Spleen (tissue), 11 donors: ENCODE measurements at regions not wholly inside any gene's neighbourhood (a gene's known extent, or its start where the extent isn't known, plus 50 kb on each side); places are given as distances from the start of the nearest gene placed in this dataset.
"Not testable (repeated sequence)": the region's sequence is repeated elsewhere in the genome, so short reads cannot be mapped to it uniquely, and the experiment has no call there.

Experiments
- DNase-seq: peaks from one replicate; pipeline ENCODE4 v3.0.0-alpha.2; 2020
- H3K27ac ChIP-seq, 8 donors: fragments of 200-600 bp; sonication (generic) in 7 of 8; 1 replicate in 4 of 8; 2 replicates in 4 of 8; pipeline versions ENCODE4 v1.5.0 to v1.8.0; 2016 to 2021; ENCODE audit warnings: inconsistent platforms in 4 of 8, mild to moderate bottlenecking in 4 of 8, moderate library complexity in 1 of 8
- H3K27me3 ChIP-seq, 7 donors: fragments of 200-600 bp; sonication (generic) in 6 of 7; replicated peaks in 1 of 7; 1 replicate in 4 of 7; 2 replicates in 3 of 7; pipeline versions ENCODE4 v1.5.0 to v1.8.0; 2016 to 2021; ENCODE audit warnings: inconsistent platforms in 3 of 7, mild to moderate bottlenecking in 1 of 7
- H3K36me3 ChIP-seq, 6 donors: fragments of 200-600 bp; sonication (generic) in 5 of 6; 1 replicate in 4 of 6; 2 replicates in 2 of 6; pipeline versions ENCODE4 v1.5.0 to v1.8.0; 2016 to 2021; ENCODE audit warnings: inconsistent platforms in 2 of 6
- H3K4me1 ChIP-seq, 6 donors: fragments of 200-600 bp; sonication (generic) in 5 of 6; 1 replicate in 3 of 6; 2 replicates in 3 of 6; pipeline versions ENCODE4 v1.5.0 to v1.8.0; 2016 to 2021; ENCODE audit warnings: inconsistent platforms in 3 of 6
- H3K4me3 ChIP-seq, 8 donors: fragments of 200-600 bp; sonication (generic) in 7 of 8; 1 replicate in 4 of 8; 2 replicates in 4 of 8; pipeline versions ENCODE4 v1.5.0 to v1.8.0; 2016 to 2021; ENCODE audit warnings: inconsistent platforms in 4 of 8, mild to moderate bottlenecking in 4 of 8, moderate library complexity in 2 of 8
- H3K9me3 ChIP-seq, 8 donors: fragments of 200-600 bp; sonication (generic) in 7 of 8; 1 replicate in 4 of 8; 2 replicates in 4 of 8; pipeline versions ENCODE4 v1.5.0 to v1.8.0; 2016 to 2021; ENCODE audit warnings: inconsistent platforms in 4 of 8
- POLR2A ChIP-seq, 3 donors: fragments of 450-650 bp; IDR thresholded peaks; one replicate each; pipeline ENCODE4 v1.5.1; 2017; ENCODE audit warnings: antibody characterized with exemption in 3 of 3, mild to moderate bottlenecking in 1 of 3
- POLR2AphosphoS5 ChIP-seq, 3 donors: sonication (generic); formaldehyde crosslinking; IDR thresholded peaks; one replicate each; pipeline ENCODE4 v1.5.1; 2017; ENCODE audit warnings: antibody characterized with exemption in 3 of 3
- WGBS, 5 donors: extraction: QIAGEN DNeasy Blood & Tissue Kit in 3 of 5; methylation state at CpG; one replicate each; pipeline versions ENCODE4 v1.1.5 to v1.1.7; 2013 to 2018; 5-methylcytosine and 5-hydroxymethylcytosine counted together
- intact Hi-C: fragments of 100-400 bp; cut with DNase I; formaldehyde crosslinking; loops from one replicate; pipeline ENCODE4 v1.15.0; 2023; ENCODE audit warnings: low total_unique reads
- TF ChIP-seq, protein P1 (sequence below), 11 experiments: fragments of 200-600 bp in 7 of 11; fragments of 450-650 bp in 4 of 11; sonication (generic) in 4 of 11; IDR thresholded peaks in 8 of 11; conservative IDR thresholded peaks in 3 of 11; 1 replicate in 7 of 11; 2 replicates in 4 of 11; pipeline versions ENCODE4 v1.4.0 to v1.8.0; 2016 to 2021; ENCODE audit warnings: antibody characterized with exemption in 11 of 11, inconsistent platforms in 4 of 11, mild to moderate bottlenecking in 1 of 11
- donor health status: healthy with polysubstance abuse.
- donor health status: DM: no; HTN: no; CAD: no; lungs with moderate emphysema.
- donor health status: DM: no; HTN: no; CAD: no.
- donor health status: Bipolar disorder and iron deficiency.
- donor health status: healthy.
- donor health status: DM: no; HTN: no; CAD: no.
- donor health status: DM: yes; HTN: yes; CAD: no.

GRCh38 chr14:34085695-34086094 is 134.8 kb upstream of the EGLN3 start:
- no peak for DNase-seq
- no peaks in the 10 kb centered on the region for H3K27me3 ChIP-seq
- no peak overlapping the region for H3K27ac ChIP-seq
- 71 to 86% (median 77%) methylated on average over 1 of the region's 1 CpG for WGBS, 5 donors
- no peaks in the 10 kb centered on the region for H3K4me1 ChIP-seq
- H3K36me3 ChIP-seq: no peaks in the 10 kb centered on the region
- intact Hi-C loops: no loop called here
- no peak overlapping the region for H3K4me3 ChIP-seq
- peaks cover 0 to 5% (median 0%) of the 10 kb centered on the region in 8 donors for H3K9me3 ChIP-seq
- no peak for TF ChIP-seq POLR2AphosphoS5 (IDR thresholded peaks at IDR 0.05)
- TF ChIP-seq, protein P1, sequence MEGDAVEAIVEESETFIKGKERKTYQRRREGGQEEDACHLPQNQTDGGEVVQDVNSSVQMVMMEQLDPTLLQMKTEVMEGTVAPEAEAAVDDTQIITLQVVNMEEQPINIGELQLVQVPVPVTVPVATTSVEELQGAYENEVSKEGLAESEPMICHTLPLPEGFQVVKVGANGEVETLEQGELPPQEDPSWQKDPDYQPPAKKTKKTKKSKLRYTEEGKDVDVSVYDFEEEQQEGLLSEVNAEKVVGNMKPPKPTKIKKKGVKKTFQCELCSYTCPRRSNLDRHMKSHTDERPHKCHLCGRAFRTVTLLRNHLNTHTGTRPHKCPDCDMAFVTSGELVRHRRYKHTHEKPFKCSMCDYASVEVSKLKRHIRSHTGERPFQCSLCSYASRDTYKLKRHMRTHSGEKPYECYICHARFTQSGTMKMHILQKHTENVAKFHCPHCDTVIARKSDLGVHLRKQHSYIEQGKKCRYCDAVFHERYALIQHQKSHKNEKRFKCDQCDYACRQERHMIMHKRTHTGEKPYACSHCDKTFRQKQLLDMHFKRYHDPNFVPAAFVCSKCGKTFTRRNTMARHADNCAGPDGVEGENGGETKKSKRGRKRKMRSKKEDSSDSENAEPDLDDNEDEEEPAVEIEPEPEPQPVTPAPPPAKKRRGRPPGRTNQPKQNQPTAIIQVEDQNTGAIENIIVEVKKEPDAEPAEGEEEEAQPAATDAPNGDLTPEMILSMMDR (IDR thresholded peaks at IDR 0.05 in 8 of 11, conservative IDR thresholded peaks at IDR 0.05 in 3 of 11): no peak
- no peak for TF ChIP-seq POLR2A (IDR thresholded peaks at IDR 0.05)

- intact Hi-C loops: no loop called here
- TF ChIP-seq POLR2A (IDR thresholded peaks at IDR 0.05) (no peak), POLR2AphosphoS5 (IDR thresholded peaks at IDR 0.05) (no peak)
- TF ChIP-seq, protein P1 (IDR thresholded peaks at IDR 0.05 in 8 of 11, conservative IDR thresholded peaks at IDR 0.05 in 3 of 11): no peak
- no peak for DNase-seq
- no peak overlapping the region for H3K4me3 ChIP-seq
- 67 to 77% (median 73%) methylated on average over 6 of the region's 6 CpGs for WGBS, 5 donors
- H3K27me3 ChIP-seq: no peaks in the 10 kb centered on the region
- H3K27ac ChIP-seq: no peak overlapping the region
- no peaks in the 10 kb centered on the region for H3K36me3 ChIP-seq
- H3K4me1 ChIP-seq: peaks cover 0 to 8% (median 0%) of the 10 kb centered on the region in 6 donors
- H3K9me3 ChIP-seq: no peaks in the 10 kb centered on the region
These were observed 130.8 kb upstream of the EGLN3 start for GRCh38 chr14:34081576-34082136.

DNA sequence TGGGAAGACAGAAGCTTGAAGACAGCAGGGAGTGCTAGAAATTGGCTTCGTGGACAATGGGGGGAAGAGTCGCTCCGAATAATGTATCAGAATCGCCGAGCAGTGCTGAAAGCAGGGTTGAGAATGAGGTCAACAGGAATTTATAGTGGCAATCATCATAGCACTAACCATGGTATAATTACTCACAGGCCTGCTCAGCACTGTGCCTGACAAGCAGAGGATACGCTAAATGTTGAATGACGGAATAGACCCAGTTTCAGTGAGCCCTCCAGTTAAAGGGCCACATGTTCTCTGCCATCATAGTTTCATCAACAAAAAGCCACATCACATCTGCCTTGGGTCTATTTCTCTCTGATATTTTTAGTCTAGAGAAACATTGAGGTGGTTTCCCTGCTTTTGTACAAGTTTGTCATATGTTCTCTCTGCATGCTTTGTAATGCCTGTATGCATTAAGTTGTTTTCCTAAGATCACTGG is 130.3 kb upstream of the EGLN3 start:
- Histone ChIP-seq H3K4me3 (no peak overlapping the region), H3K27ac (no peak overlapping the region), H3K36me3 (no peaks in the 10 kb centered on the region), H3K27me3 (no peaks in the 10 kb centered on the region), H3K4me1 (peaks cover 0 to 8% (median 0%) of the 10 kb centered on the region in 6 donors), H3K9me3 (no peaks in the 10 kb centered on the region)
- intact Hi-C loops: no loop called here
- DNase-seq: no peak
- 80 to 89% (median 85%) methylated on average over 7 of the region's 7 CpGs for WGBS, 5 donors
- no peak for TF ChIP-seq POLR2AphosphoS5 (IDR thresholded peaks at IDR 0.05)
- no peak for TF ChIP-seq POLR2A (IDR thresholded peaks at IDR 0.05)
- TF ChIP-seq, protein P1 (IDR thresholded peaks at IDR 0.05 in 8 of 11, conservative IDR thresholded peaks at IDR 0.05 in 3 of 11): no peak

DNA sequence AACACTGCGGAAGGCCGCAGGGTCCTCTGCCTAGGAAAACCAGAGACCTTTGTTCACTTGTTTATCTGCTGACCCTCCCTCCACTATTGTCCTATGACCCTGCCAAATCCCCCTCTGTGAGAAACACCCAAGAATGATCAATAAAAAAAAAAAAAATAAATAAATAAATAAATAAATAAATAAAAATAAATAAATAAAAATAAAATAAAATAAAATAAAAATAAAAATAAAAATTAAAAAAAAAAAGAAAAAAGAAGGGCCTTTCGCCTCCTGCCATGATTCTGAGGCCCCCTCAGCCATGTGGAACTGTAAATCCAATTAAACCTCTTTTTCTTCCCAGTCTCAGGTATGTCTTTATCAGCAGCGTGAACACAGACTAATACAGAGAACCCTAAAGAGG is 128.8 kb upstream of the EGLN3 start:
- H3K4me1 ChIP-seq, H3K27ac ChIP-seq, H3K36me3 ChIP-seq, DNase-seq, H3K4me3 ChIP-seq, H3K27me3 ChIP-seq, intact Hi-C loops, H3K9me3 ChIP-seq: not testable (repeated sequence)
- WGBS, 5 donors: 83 to 95% (median 94%) methylated on average over 2 of the region's 4 CpGs
